Loucy (cell line): ENCODE measurements at regions not wholly inside any gene's neighbourhood (a gene's known extent, or its start where the extent isn't known, plus 50 kb on each side); places are given as distances from the start of the nearest gene placed in this dataset.

ENCODE experiments used
- H2AFZ ChIP-seq: fragments of 200-600 bp; sonication (generic); 2 replicates; pipeline ENCODE4 v1.6.0; 2016; ENCODE audit warnings: antibody characterized with exemption, mild to moderate bottlenecking, low read length, moderate library complexity
- H3F3A ChIP-seq: fragments of 200-600 bp; 2 replicates; pipeline ENCODE4 v1.6.0; 2016; ENCODE audit warnings: antibody characterized with exemption, low read depth, mild to moderate bottlenecking
- H3K27me3 ChIP-seq: fragments of 200-600 bp; sonication (generic); 2 replicates; pipeline ENCODE4 v1.6.1; 2014; ENCODE audit warnings: low read length, mild to moderate bottlenecking; ENCODE audit not compliant: insufficient read depth, poor library complexity, severe bottlenecking
- H3K36me3 ChIP-seq: fragments of 200-600 bp; sonication (generic); 2 replicates; pipeline ENCODE4 v1.6.1; 2016; ENCODE audit warnings: low read length; ENCODE audit not compliant: insufficient read depth
- H3K4me1 ChIP-seq: fragments of 200-600 bp; sonication (generic); 2 replicates; pipeline ENCODE4 v1.5.1; 2014; ENCODE audit warnings: low read length, mild to moderate bottlenecking; ENCODE audit not compliant: insufficient read depth, poor library complexity, severe bottlenecking
- H3K4me2 ChIP-seq: fragments of 200-600 bp; sonication (generic); 2 replicates; pipeline ENCODE4 v1.6.0; 2014; ENCODE audit warnings: antibody characterized with exemption, low read length, low read depth, mild to moderate bottlenecking; ENCODE audit not compliant: poor library complexity, severe bottlenecking
- H3K4me3 ChIP-seq: fragments of 200-600 bp; sonication (generic); 2 replicates; pipeline ENCODE4 v1.5.1; 2014; ENCODE audit warnings: low read length, mild to moderate bottlenecking, mixed read lengths; ENCODE audit not compliant: poor library complexity, severe bottlenecking
- H3K79me2 ChIP-seq: fragments of 200-600 bp; sonication (generic); 2 replicates; pipeline ENCODE4 v1.6.1; 2014; ENCODE audit warnings: low read length; ENCODE audit not compliant: insufficient read depth
- H3K9ac ChIP-seq: fragments of 200-600 bp; sonication (generic); 2 replicates; pipeline ENCODE4 v1.6.0; 2014; ENCODE audit warnings: mild to moderate bottlenecking, low read depth, low read length, moderate library complexity; ENCODE audit not compliant: poor library complexity, severe bottlenecking
- H3K9me2 ChIP-seq: fragments of 200-600 bp; sonication (generic); replicated peaks from 2 replicates; pipeline ENCODE4 v1.6.1; 2016; ENCODE audit warnings: low read depth, low read length, mixed read lengths
- H3K9me3 ChIP-seq: fragments of 200-600 bp; sonication (generic); 2 replicates; pipeline ENCODE4 v1.6.1; 2014; ENCODE audit warnings: mild to moderate bottlenecking, antibody characterized with exemption, low read length, low read depth; ENCODE audit not compliant: insufficient read depth
- H4K20me1 ChIP-seq: fragments of 200-600 bp; sonication (generic); 2 replicates; pipeline ENCODE4 v1.6.0; 2014; ENCODE audit warnings: antibody characterized with exemption, low read length, mild to moderate bottlenecking; ENCODE audit not compliant: insufficient read depth, poor library complexity, severe bottlenecking
- CTCF ChIP-seq: fragments of 200-600 bp; sonication (generic); conservative IDR thresholded peaks from 2 replicates; pipeline ENCODE4 v1.5.1; 2014; ENCODE audit warnings: mild to moderate bottlenecking, antibody characterized with exemption, low read length
- EZH2phosphoT487 ChIP-seq: fragments of 200-600 bp; IDR thresholded peaks from 2 replicates; pipeline ENCODE4 v1.6.1; 2018; ENCODE audit warnings: antibody characterized with exemption, mild to moderate bottlenecking, moderate library complexity, borderline replicate concordance

- Histone ChIP-seq H3K4me3 (no peak overlapping the region), H3F3A (no peaks in the 10 kb centered on the region), H3K36me3 (no peaks in the 10 kb centered on the region), H3K9me2 (no peaks in the 10 kb centered on the region), H3K9ac (no peak overlapping the region), H3K9me3 (no peaks in the 10 kb centered on the region), H3K4me1 (peaks cover 28% of the 10 kb centered on the region), H3K27me3 (no peaks in the 10 kb centered on the region), H2AFZ (no peak overlapping the region), H3K79me2 (no peaks in the 10 kb centered on the region), H3K4me2 (no peak overlapping the region), H4K20me1 (no peaks in the 10 kb centered on the region)
- no peak for TF ChIP-seq EZH2phosphoT487
- no peak for TF ChIP-seq CTCF
These were observed 89.3 kb downstream of the DUSP6 start for GRCh38 chr12:89262855-89263552.

GRCh38 chr12:89261982-89262381 lies 90.3 kb downstream of the DUSP6 start:
- H3K4me2 ChIP-seq, result no peak overlapping the region

GRCh38 chr12:89260841-89261637 lies 91.3 kb downstream of the DUSP6 start:
- Histone ChIP-seq H4K20me1 (no peaks in the 10 kb centered on the region), H3K4me3 (no peak overlapping the region), H2AFZ (peak overlapping the region; percentile 56), H3K9me3 (no peaks in the 10 kb centered on the region), H3K36me3 (no peaks in the 10 kb centered on the region), H3K27me3 (no peaks in the 10 kb centered on the region), H3K79me2 (no peaks in the 10 kb centered on the region), H3K4me2 (no peak overlapping the region), H3F3A (no peaks in the 10 kb centered on the region), H3K9ac (no peak overlapping the region), H3K4me1 (peaks cover 34% of the 10 kb centered on the region), H3K9me2 (no peaks in the 10 kb centered on the region)
- no peak; the same call in 1 of the 2 replicates for TF ChIP-seq CTCF
- TF ChIP-seq EZH2phosphoT487, result no peak

More at GRCh38 chr12:89261982-89262381, 90.3 kb downstream of the DUSP6 start:
- no peaks in the 10 kb centered on the region for H3K27me3 ChIP-seq
- no peaks in the 10 kb centered on the region for H3K36me3 ChIP-seq
- no peaks in the 10 kb centered on the region for H3K79me2 ChIP-seq
- no peaks in the 10 kb centered on the region for H3K9me2 ChIP-seq
- no peaks in the 10 kb centered on the region for H3K9me3 ChIP-seq
- H3F3A ChIP-seq, result no peaks in the 10 kb centered on the region
- no peak overlapping the region for H3K4me3 ChIP-seq
- H2AFZ ChIP-seq, result no peak overlapping the region
- no peak for TF ChIP-seq EZH2phosphoT487
- no peak for TF ChIP-seq CTCF
- H3K4me1 ChIP-seq, result peaks cover 34% of the 10 kb centered on the region
- H4K20me1 ChIP-seq, result no peaks in the 10 kb centered on the region
- H3K9ac ChIP-seq, result no peak overlapping the region
